ENCODE measurements at regions not wholly inside any gene's neighbourhood (a gene's known extent, or its start where the extent isn't known, plus 50 kb on each side); places are given as distances from the start of the nearest gene placed in this dataset.
A peak's percentile ranks its signal among the peaks of the same experiment; 100 is the strongest.

GRCh38 chr10:101291331-101292193, 62.3 kb upstream of the LBX1 start:
- H3K27me3 ChIP-seq (ENCODE audit: insufficient read depth, poor library complexity, severe bottlenecking) = peaks cover 49% of the 10 kb centered on the region
- TF ChIP-seq CTCF (IDR thresholded peaks at IDR 0.05; ENCODE audit: poor library complexity, severe bottlenecking) = peak; percentile 66
- no peak overlapping the region for H3K27ac ChIP-seq (ENCODE audit: poor library complexity, severe bottlenecking)

GRCh38 chr10:101292194-101293006, 61.6 kb upstream of the BTRC start:
- no peak for DNase-seq (ENCODE audit: low spot score)
- Histone ChIP-seq H3K36me3 (ENCODE audit: low read depth) (no peaks in the 10 kb centered on the region), H3K27ac (ENCODE audit: poor library complexity, severe bottlenecking) (no peak overlapping the region), H3K4me1 (ENCODE audit: insufficient read depth, poor library complexity, severe bottlenecking) (no peaks in the 10 kb centered on the region), H3K27me3 (ENCODE audit: insufficient read depth, poor library complexity, severe bottlenecking) (peaks cover 40% of the 10 kb centered on the region), H3K4me3 (ENCODE audit: severe bottlenecking) (peak overlapping the region; percentile 20), H3K9me3 (ENCODE audit: severe bottlenecking) (no peaks in the 10 kb centered on the region)
- ATAC-seq (ENCODE audit: low read depth) = peak; percentile 6; the same call in 1 of the 3 replicates
- TF ChIP-seq CTCF (IDR thresholded peaks at IDR 0.05; ENCODE audit: poor library complexity, severe bottlenecking) = no peak

More at GRCh38 chr10:101291331-101292193, 62.3 kb upstream of the LBX1 start:
- DNase-seq (ENCODE audit: low spot score) (no peak), ATAC-seq (ENCODE audit: low read depth) (peak; percentile 69)
- H3K4me3 ChIP-seq (ENCODE audit: severe bottlenecking) = peak overlapping the region; percentile 20
- no peaks in the 10 kb centered on the region for H3K9me3 ChIP-seq (ENCODE audit: severe bottlenecking)
- no peaks in the 10 kb centered on the region for H3K4me1 ChIP-seq (ENCODE audit: insufficient read depth, poor library complexity, severe bottlenecking)
- no peaks in the 10 kb centered on the region for H3K36me3 ChIP-seq (ENCODE audit: low read depth)

GRCh38 chr10:101293007-101293723, 60.8 kb upstream of the BTRC start:
- Histone ChIP-seq H3K27me3 (ENCODE audit: insufficient read depth, poor library complexity, severe bottlenecking) (peaks cover 39% of the 10 kb centered on the region), H3K4me1 (ENCODE audit: insufficient read depth, poor library complexity, severe bottlenecking) (no peaks in the 10 kb centered on the region), H3K4me3 (ENCODE audit: severe bottlenecking) (no peak overlapping the region), H3K9me3 (ENCODE audit: severe bottlenecking) (no peaks in the 10 kb centered on the region), H3K36me3 (ENCODE audit: low read depth) (no peaks in the 10 kb centered on the region), H3K27ac (ENCODE audit: poor library complexity, severe bottlenecking) (no peak overlapping the region)
- ATAC-seq (ENCODE audit: low read depth) (no peak), DNase-seq (ENCODE audit: low spot score) (no peak)
- TF ChIP-seq CTCF (IDR thresholded peaks at IDR 0.05; ENCODE audit: poor library complexity, severe bottlenecking) = no peak

GRCh38 chr10:101294109-101294508, 59.9 kb upstream of the BTRC start:
- no peak for DNase-seq (ENCODE audit: low spot score)
- H3K27me3 ChIP-seq (ENCODE audit: insufficient read depth, poor library complexity, severe bottlenecking) = peaks cover 40% of the 10 kb centered on the region

More at GRCh38 chr10:101294109-101294508, 59.9 kb upstream of the BTRC start:
- H3K4me1 ChIP-seq (ENCODE audit: insufficient read depth, poor library complexity, severe bottlenecking) = no peaks in the 10 kb centered on the region
- no peak overlapping the region for H3K4me3 ChIP-seq (ENCODE audit: severe bottlenecking)
- TF ChIP-seq CTCF (IDR thresholded peaks at IDR 0.05; ENCODE audit: poor library complexity, severe bottlenecking) = no peak
- H3K9me3 ChIP-seq (ENCODE audit: severe bottlenecking) = no peaks in the 10 kb centered on the region
- H3K27ac ChIP-seq (ENCODE audit: poor library complexity, severe bottlenecking) = no peak overlapping the region
- H3K36me3 ChIP-seq (ENCODE audit: low read depth) = no peaks in the 10 kb centered on the region
- ATAC-seq (ENCODE audit: low read depth) = no peak

Data from RWPE2 (cell line).